Activated CD4-positive, alpha-beta T cell treated with anti-CD3 and anti-CD28 coated beads for 48 hours (primary cell): ENCODE measurements at regions not wholly inside any gene's neighbourhood (a gene's known extent, or its start where the extent isn't known, plus 50 kb on each side); places are given as distances from the start of the nearest gene placed in this dataset.
A peak's percentile ranks its signal among the peaks of the same experiment; 100 is the strongest.
"Not testable (repeated sequence)": the region's sequence is repeated elsewhere in the genome, so short reads cannot be mapped to it uniquely, and the experiment has no call there.

Experiments
- DNase-seq: peaks from one replicate; pipeline ENCODE4 v3.0.0-alpha.2; 2020

DNA sequence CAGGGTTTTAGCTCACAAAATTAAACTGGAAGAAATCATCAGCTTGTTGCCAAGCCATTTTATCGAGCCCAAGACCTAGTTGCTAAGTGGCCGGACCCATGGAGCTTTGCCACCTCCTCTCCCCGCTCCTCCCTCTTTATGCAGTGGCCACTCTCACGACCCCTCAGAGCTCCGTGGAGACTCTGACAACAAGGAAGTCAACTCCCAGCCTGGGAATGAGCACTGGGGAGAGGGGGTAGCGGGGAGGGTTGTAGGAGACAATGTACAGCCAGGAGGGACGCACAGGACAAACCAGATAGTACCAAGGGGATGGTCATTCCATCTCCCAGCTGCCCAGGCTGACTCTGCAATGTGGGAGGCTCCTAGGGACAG lies 250.9 kb downstream of the SIPA1L2 start:
- no peak for DNase-seq

DNA sequence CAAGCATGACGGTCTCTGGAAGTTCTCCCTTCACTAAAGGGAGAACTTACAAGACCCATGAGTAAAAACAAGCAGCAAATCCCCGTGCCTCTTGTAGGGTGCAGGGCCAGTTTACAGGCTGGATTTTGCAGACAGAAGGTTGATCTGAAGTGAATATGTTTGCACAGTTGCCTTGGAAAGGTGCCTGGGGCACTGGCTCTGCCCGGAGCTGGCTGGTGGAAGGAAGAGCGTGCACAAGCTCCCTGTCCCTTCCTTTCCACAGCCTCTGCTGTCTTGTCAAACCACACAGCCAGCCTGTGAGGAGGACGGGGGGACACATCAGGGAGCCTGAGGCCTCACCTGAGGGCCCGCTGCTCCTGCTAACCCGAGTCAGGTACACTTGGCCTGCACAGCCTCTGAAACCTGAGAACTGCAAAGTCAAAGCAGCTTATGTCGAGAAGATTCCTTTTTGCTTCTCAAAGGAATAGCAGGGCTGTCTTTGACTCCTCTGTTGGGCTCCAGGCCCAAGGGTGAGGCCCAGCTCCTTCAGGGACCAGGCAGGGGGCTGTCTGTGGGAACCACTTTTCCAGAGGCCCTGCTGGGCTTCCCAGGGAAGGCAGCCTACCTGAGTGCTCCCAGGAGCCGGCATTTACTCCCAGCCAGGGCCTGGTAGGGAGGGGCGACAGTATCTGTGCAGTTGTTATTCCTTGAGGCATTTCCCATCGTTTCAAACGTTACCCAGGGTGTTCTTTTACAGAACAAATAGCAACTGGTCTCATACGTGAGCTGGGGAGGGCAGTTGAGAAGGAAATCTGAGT lies 251.5 kb downstream of the SIPA1L2 start:
- no peak for DNase-seq

DNA sequence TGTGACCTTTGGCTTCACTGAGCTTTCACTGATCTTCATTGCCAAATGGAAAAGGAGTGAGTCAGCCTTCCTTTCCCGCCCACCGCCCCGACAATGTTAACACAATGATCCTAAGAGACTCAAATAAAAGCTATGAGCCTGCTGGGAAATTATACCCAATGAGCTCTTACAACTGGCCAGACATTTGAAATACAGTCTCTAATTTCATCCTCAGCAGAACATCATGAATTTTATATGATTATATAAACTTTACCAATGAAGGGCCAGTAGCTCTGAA lies 252.5 kb downstream of the SIPA1L2 start:
- DNase-seq: peak; percentile 31

DNA sequence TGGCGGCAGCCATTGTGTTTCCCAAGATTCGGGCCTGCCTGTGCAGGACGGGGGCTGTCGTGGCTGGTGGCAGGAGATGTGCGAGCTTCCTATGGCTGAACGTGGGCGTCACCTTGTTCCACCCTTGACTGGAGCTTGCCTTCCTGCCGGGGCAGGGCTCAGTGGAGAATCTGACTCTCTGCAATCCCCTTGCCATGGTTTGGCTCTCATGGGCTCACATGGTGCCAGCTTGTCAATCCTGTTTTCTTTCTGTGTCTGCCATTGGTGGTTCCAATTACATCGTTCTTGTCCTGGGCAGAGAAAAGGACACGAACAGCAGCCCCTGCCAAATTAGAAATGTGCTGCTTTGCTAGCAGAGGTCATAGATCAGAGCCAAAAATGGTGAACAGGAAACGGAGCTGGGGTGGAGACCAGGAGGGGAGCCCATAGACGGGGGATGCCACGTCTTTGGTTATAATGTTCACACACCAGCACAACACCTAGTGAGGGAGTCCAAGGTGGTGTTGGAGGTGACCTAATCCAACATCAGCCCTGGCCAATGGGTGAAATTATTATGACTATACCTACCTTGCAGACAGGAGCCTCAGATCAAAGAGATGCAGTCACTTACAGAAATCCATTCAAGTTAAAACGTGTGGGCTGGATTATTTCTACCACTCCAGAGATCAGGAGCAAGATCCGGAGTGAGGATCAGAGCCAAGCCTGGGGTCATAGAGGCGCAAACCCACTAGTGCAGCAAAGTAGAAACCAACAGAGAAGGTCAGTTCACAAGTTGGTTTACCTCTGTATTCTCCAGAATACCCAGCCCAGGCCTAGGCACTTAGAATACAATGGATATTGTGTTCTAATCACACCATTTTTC lies 253.1 kb downstream of the SIPA1L2 start:
- no peak for DNase-seq

DNA sequence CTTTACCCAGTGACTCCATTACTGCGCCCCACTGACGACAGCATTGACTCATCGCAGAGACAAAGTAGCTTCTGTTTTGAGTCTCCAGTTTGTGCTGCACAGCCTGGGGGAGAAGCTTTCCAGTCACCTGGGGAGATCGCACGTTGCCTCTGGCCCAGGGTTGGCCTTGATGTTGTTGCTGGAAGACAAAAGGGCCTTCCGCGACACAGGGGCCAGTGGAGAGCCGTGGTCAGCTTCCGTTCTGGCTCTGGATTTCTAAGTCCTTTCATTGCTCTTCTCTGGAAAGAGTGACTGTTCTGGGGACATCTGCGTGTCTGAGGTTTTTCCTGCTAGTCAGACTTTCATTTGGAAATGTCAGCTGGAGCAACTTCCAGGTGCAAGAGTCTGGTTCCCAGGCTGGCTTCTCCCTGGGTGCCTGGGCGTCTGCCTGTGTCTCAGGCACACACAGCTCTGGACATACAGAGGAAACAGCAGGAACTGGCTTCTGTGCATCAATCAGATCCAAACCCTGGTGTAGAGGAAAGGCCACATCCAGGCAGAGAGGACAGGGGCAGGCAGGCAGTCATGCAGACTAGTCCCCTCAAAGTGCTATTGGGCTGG lies 257.0 kb downstream of the SIPA1L2 start:
- DNase-seq: no peak

DNA sequence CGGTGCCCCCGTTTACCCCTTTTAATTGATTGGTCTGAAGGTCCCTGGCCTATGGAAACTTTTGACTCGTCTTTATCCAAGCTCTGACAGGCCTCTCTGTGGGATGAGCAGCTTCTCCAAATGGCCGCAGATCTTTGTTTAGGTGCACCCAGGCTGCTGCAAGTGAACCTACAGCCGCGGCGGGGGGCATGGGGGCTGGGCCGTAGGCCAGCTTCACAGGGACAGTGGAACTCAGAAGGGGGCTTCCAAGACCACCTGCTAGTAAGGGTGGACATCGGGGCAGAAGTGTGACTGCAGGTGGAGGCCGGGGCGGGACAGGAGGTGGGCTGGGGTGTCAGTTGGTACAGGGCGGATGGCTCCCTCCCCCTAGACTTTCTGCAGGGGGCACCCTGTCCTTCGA lies 257.5 kb downstream of the SIPA1L2 start:
- no peak for DNase-seq

DNA sequence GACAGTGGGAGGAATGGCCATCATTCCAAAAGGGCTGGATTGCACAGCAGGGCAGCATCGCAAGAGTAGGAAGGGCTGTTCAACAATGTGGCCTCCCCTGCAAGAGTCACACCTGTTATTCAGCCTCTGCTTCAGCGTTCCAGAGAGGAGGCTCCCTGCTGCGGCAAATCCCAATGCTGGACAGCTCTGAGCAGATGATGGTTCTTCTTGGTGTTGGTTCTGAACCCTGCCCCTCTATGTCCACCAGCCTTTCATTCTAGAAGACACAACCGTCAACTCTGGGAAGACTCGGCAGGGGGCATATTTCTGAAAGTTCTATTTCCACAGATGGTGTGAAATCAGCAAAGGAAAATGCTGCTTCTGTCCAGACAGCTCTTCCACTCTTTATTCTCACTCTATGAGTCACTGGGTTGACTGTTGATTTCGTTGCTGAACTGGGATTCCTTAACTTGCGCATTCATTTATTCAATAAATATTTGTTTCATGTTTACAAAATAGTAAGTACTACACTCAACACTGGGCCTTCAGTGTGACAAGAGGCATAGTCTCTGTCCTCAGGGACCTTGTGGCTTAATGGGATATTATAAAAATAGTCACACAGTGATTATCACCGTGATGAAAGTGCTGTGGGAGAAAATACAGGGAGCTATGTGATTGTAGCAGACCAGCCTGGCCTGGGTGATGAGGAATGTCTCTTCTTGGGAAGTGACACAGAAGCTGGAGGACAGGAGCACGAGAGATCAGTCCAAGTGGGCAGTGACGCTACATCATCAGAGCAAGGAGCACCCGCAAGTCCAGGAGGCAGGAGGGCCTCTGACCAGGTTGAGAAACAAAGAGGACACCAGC lies 260.3 kb downstream of the SIPA1L2 start:
- DNase-seq: no peak

DNA sequence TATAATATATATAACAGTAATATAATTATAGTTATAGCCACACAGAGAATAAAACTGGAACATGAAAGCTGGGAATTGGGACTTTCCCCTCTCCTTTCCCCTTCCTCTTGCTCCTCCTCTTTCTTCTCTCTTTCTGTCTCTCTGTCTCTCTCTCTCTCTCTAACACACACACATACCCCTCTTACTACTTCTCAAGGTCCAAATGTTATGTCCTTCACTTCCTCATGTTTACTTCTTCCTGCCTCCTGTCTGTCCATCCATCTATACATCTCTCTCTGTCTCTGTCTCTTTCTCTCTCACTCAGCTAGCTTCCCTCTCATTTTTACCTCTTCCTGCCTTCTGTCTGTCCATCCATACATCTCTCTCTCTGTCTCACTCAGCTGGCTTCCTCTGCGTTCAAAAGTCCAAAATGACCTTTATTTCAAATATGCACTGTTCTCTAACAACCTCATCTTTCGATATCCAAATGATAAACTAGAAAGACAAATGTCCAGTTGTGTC lies 261.1 kb downstream of the SIPA1L2 start:
- no peak for DNase-seq

DNA sequence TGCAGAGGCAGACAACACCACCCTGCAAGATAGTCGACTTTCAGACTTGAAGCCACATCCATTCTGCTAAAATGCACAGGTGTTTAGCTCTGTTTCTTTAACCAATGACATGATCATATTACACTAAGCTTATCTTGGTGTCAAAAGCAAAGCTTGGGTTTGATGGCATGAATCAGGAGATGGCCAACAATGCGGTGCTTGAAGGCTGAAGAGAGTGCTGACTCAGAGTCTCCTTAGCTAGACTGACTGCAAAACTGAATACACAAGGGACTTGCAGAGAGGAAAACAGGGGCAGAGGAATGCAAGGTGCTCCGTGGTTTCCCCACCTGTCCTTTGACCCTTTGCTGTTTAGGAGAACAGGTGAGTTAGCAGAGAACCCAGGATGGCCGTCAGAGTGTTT lies 262.6 kb downstream of the SIPA1L2 start:
- DNase-seq: no peak

DNA sequence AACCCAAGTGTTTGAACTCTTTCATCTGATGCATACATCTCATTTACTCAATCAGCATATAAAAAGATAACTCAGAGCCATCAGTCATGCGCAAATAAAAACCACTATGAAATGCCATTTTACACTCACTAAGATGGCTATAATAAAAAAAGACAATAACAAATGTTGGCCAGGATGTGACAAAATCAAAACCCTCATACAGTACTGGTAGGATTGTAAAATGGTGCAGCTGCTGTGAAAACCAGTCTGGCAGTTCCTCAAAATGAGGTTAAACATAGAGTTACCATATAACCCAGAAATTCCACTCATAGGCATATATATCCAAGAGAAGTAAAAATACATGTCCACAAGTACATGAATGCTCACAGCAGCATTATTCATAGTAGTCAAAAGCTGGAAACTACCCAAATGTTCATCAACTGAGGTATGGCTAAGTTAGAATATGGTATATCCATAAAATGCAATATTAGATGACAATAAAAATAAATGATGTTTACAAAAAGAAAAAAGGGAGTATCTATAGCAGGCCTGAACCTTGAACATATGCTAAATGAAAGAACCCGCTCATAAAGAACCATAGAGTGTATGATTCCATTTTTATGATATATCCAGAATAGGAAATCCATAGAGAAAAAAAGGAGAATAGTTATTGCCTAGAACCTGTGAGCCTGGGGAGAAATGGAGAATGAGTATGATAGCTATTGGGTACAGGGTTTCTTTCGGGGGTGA lies 265.1 kb downstream of the SIPA1L2 start:
- DNase-seq: no peak

DNA sequence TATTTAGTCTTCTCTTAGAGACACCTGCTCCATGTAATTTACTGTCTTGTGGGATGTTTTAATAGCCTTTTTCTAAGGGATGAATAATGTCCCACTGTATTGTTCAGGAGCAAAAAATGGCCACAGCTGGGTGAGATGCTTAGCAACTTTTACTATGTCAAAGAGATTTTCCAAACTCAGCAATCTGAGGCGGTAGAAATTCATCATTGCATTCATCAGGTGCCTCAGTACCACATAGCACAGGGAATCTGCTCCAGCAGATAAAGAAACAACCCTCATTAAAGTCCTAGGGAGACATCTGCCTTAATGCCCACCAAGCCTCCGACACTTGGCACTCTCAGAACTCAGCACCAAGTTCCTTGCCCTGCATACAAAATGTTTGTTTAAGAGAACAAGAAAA lies 266.9 kb downstream of the SIPA1L2 start:
- no peak for DNase-seq

DNA sequence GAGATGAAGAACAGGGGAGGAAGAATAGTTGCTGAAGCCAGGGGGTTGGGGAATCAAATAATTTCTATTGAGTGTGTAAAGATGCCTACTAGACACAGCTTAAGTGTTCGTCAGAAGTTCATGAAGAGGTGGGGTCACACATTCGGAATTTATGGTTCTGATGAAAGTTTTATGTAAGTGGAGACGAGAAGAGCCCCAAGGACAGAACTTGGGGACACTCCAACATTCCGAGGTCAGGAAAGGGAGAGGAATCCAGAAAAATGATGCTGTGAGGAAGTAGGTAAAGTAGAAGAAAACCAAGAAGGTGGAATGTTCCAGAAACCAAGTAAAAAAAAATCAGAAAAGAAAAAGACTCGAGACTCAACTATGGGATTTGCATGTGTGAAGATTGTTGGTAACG lies 272.5 kb downstream of the SIPA1L2 start:
- DNase-seq: no peak

DNA sequence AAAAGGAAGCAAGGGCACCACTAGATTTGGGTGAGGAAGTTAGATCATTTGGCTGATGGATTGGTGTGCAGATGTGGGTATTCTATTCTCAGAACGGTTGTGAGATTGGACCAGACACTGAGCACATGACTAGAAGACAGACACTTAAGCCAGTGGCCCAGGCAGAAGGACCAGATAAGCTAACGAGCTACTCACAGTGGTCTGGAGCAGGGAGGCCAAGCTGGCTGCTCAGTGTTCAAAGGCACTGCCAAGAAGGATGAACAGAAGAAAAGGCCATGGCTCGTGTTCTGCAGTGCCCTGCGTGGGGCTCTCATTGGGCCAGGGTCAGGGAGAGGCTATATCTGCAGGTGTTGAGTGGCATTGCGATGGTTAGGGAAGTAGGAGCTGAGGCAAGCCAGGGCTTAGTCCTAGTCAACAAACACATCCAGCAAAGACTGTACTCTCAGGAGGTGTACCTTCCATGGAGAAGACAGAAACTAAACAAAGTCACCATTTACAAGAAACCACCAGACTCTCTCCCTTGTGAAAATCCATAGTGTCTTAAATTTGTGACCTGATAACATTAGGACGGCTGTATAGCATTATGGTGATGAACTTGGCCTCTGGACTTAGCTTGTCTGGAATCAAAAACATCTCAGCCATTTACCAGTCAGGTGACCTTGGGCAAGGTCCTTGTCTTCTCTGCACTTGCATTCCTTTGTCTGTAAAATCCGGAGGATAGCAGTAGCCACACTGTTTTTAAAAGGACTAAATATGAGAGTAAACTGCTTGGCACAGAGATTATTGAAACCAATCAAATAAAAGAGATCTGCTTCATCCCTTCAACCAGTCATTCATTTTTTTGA lies 274.5 kb downstream of the SIPA1L2 start:
- no peak for DNase-seq

DNA sequence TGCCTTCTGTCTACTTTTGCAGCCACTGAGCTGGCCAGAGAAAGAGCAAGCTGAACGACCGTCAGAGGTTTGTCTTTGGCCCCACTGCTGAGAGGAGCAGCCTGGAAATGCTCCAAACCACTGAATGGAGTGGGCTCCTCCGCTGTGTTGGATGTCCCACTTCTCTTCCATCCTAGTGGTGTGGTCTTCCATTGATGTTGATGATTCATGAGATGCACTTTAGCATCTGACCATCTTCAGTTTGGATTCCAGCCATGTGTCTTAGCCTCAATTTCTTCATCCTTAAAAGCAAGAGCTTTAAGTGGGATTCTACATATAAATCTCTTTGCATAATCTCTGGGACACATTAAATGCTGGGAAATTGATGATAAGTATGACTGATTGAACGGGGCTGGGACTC lies 276.9 kb downstream of the SIPA1L2 start:
- no peak for DNase-seq

DNA sequence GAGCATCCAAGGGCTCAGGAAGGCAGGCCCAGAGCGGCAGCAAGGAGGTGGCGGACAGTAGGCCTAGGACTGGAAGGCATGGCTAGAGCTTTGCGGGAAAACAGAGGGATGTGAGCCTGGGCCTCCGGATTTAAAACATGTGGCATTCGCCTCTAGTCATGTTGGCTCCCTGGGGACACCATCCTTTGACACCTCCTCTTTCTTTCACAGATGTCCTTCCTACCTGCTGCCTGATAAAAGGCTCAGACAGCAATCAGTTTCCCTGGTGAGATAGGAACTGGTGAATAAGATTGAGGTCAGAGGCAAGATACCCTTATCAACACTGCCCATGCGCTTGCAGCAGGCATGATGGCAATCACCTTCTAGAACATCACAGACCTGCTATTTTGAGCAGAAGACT lies 277.6 kb downstream of the SIPA1L2 start:
- no peak for DNase-seq

DNA sequence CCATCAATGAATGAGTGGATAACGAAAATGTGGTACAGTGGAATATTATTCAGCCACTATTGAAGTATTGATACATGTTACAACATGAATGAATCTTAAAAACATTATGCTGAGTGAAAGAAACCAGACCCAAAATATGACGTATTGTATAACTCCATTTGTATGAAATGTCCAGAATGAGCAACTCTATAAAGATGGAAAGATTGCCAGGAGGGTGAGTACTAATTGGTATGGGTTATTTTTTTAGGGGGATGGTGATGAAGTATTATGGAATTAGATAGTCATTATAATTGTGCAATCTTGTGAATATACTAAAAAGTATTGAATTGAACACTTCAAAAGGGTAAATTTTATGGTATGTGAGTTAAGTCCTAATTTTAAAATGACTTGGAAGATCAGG lies 278.6 kb downstream of the SIPA1L2 start:
- no peak for DNase-seq

DNA sequence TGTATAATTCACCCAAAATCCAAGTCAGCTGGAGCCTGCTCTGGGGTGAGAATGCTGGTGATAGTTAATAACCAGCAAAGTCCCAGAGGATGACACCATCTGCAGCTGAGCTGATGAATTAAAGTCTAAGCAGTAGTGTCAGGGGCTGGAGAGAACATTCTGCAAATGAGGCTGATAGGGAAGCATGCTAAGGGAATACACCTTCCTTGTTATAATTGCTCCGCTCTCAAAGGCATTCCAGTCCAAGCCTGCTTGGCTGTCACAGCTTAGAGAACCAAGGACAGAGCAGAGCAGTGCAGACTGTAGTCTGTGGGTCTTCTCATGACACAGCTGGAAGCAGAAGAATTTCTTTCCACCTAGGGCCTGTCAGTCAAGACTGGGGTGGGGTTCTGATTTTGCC lies 283.1 kb downstream of the SIPA1L2 start:
- DNase-seq: no peak

DNA sequence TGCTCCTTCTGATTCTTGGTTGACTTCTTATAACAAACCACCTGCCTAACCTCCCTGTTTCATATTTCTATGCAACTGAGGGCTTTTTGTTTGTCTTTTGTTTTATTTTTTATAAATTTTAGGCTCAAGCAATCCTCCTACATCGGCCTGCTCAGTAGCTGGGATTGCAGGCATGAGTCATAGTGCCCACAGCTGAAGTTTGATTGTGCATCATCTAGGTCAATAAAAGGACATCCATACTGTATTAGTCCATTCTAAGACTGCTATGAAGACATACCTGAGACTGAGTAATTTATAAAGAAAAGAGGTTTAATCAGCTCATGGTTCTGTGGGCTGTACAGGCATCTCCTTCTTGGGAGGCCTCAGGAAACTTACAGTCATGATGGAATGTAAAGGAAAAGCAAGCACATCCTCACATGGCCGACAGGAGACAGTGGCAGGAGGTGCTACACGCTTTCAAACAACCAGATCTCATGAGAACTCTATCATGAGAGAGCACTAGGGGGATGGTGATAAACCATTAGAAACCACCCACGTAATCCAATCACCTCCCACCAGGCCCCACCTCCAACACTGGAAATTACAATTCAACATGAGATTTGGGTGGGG lies 285.0 kb downstream of the SIPA1L2 start:
- DNase-seq: no peak

DNA sequence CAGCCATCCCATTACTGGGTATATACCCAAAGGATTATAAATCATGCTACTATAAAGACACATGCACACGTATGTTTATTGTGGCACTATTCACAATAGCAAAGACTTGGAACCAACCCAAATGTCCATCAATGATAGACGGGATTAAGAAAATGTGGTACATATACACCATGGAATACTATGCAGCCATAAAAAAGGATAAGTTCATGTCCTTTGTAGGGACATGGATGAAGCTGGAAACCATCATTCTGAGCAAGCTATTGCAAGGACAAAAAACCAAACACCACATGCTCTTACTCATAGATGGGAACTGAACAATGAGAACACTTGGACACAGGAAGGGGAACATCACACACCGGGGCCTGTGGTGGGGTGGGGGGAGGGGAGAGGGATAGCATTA lies 285.7 kb downstream of the SIPA1L2 start:
- DNase-seq: not testable (repeated sequence)

DNA sequence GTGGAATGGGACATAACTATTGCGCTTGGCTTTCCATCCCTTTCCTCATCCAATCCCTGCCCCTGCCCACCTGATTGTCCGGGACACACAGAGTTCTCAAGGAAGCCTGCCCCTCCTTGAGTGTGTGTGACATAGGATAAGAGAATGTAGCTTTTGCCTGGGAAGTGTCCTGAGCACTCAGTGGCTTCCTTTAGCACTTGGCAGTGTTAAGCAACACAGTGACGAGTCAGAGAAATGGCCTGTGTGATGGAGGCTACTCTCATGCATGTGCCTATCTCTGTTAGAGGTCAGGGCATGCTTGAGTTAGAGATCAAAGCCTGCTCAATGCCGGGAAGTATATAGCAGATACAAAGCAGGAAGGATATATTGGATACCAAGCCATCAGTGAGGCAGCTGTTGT lies 289.5 kb downstream of the SIPA1L2 start:
- DNase-seq: no peak

DNA sequence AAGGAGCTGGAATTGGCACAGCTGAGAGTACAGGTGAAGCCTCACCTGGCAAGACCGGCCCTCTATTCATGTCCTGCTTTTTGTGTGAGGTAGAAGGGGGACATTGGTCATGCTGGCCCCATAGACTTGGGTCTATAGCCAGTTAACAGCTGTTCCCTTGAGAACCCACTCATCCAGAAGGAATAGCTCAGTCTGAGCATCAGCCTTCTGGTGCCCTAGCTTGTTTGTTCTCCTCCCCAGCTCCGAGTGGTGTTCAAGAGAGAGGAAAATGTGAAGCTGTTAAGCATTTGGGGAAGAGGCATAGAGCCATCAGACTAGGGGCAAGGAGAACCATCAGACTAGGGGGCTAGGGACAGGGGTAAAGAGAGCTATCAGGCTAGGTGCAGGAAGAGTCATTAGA lies 290.9 kb downstream of the SIPA1L2 start:
- no peak for DNase-seq
